ENCODE measurements at regions not wholly inside any gene's neighbourhood (a gene's known extent, or its start where the extent isn't known, plus 50 kb on each side); places are given as distances from the start of the nearest gene placed in this dataset.

GRCh38 chr5:104785097-104785496 is 1222.5 kb upstream of the NUDT12 start:
- TF ChIP-seq CTCF (conservative IDR thresholded peaks at IDR 0.05; ENCODE audit: low read depth, low read length), result no peak
- no peak for DNase-seq (ENCODE audit: low read depth)
- H3K4me3 ChIP-seq (ENCODE audit: low read length), result no peak overlapping the region

GRCh38 chr5:104774372-104774771 is 1211.8 kb upstream of the NUDT12 start:
- no peak overlapping the region for H3K4me3 ChIP-seq (ENCODE audit: low read length)
- TF ChIP-seq CTCF (conservative IDR thresholded peaks at IDR 0.05; ENCODE audit: low read depth, low read length), result no peak
- no peak for DNase-seq (ENCODE audit: low read depth)

- TF ChIP-seq CTCF (conservative IDR thresholded peaks at IDR 0.05; ENCODE audit: low read depth, low read length), result no peak
- DNase-seq (ENCODE audit: low read depth), result no peak
- H3K4me3 ChIP-seq (ENCODE audit: low read length), result no peak overlapping the region
Measured at GRCh38 chr5:104764197-104764596, 1201.6 kb upstream of the NUDT12 start.

GRCh38 chr5:104763216-104763615 is 1200.6 kb upstream of the NUDT12 start:
- DNase-seq (ENCODE audit: low read depth), result no peak

GRCh38 chr5:104757915-104758314 is 1195.3 kb upstream of the NUDT12 start:
- H3K4me3 ChIP-seq (ENCODE audit: low read length), result no peak overlapping the region
- no peak for TF ChIP-seq CTCF (conservative IDR thresholded peaks at IDR 0.05; ENCODE audit: low read depth, low read length)
- no peak for DNase-seq (ENCODE audit: low read depth)

More at GRCh38 chr5:104763216-104763615, 1200.6 kb upstream of the NUDT12 start:
- H3K4me3 ChIP-seq (ENCODE audit: low read length), result no peak overlapping the region
- no peak for TF ChIP-seq CTCF (conservative IDR thresholded peaks at IDR 0.05; ENCODE audit: low read depth, low read length)

GRCh38 chr5:104755806-104756205 is 1193.2 kb upstream of the NUDT12 start:
- DNase-seq (ENCODE audit: low read depth), result no peak
- H3K4me3 ChIP-seq (ENCODE audit: low read length), result no peak overlapping the region
- TF ChIP-seq CTCF (conservative IDR thresholded peaks at IDR 0.05; ENCODE audit: low read depth, low read length), result no peak

- no peak for DNase-seq (ENCODE audit: low read depth)
- no peak overlapping the region for H3K4me3 ChIP-seq (ENCODE audit: low read length)
- no peak for TF ChIP-seq CTCF (conservative IDR thresholded peaks at IDR 0.05; ENCODE audit: low read depth, low read length)
Measured at GRCh38 chr5:104754311-104754995, 1191.9 kb upstream of the NUDT12 start.
